ENCODE measurements at regions not wholly inside any gene's neighbourhood (a gene's known extent, or its start where the extent isn't known, plus 50 kb on each side); places are given as distances from the start of the nearest gene placed in this dataset.
"Not testable (repeated sequence)": the region's sequence is repeated elsewhere in the genome, so short reads cannot be mapped to it uniquely, and the experiment has no call there.

GRCh38 chr7:159335181-159335926 lies 190.7 kb upstream of the VIPR2 start:
- DNase-seq (ENCODE audit: low spot score); in situ Hi-C loops (cut with HindIII; ENCODE audit: low sequenced_read_pairs): not testable (repeated sequence)

GRCh38 chr7:159332854-159333479 lies 188.3 kb upstream of the VIPR2 start:
- in situ Hi-C loops (cut with HindIII; ENCODE audit: low sequenced_read_pairs); DNase-seq (ENCODE audit: low spot score): not testable (repeated sequence)

GRCh38 chr7:159331462-159331861 lies 186.8 kb upstream of the VIPR2 start:
- DNase-seq (ENCODE audit: low spot score): no peak
- in situ Hi-C loops (cut with HindIII; ENCODE audit: low sequenced_read_pairs): no loop called here

GRCh38 chr7:159329818-159330378 lies 185.2 kb upstream of the VIPR2 start:
- DNase-seq (ENCODE audit: low spot score): no peak
- in situ Hi-C loops (cut with HindIII; ENCODE audit: low sequenced_read_pairs): no loop called here

- in situ Hi-C loops (cut with HindIII; ENCODE audit: low sequenced_read_pairs): no loop called here
- DNase-seq (ENCODE audit: low spot score): no peak
Observed at GRCh38 chr7:159328096-159328495, 183.4 kb upstream of the VIPR2 start.

- DNase-seq (ENCODE audit: low spot score): no peak
- in situ Hi-C loops (cut with HindIII; ENCODE audit: low sequenced_read_pairs): no loop called here
Observed at GRCh38 chr7:159323359-159323758, 178.7 kb upstream of the VIPR2 start.

GRCh38 chr7:159321278-159321677 lies 176.6 kb upstream of the VIPR2 start:
- DNase-seq (ENCODE audit: low spot score): no peak
- in situ Hi-C loops (cut with HindIII; ENCODE audit: low sequenced_read_pairs): no loop called here

GRCh38 chr7:159318682-159319351 lies 174.2 kb upstream of the VIPR2 start:
- in situ Hi-C loops (cut with HindIII; ENCODE audit: low sequenced_read_pairs): no loop called here
- DNase-seq (ENCODE audit: low spot score): no peak

GRCh38 chr7:159317294-159317693 lies 172.6 kb upstream of the VIPR2 start:
- no peak for DNase-seq (ENCODE audit: low spot score)
- in situ Hi-C loops (cut with HindIII; ENCODE audit: low sequenced_read_pairs): no loop called here

GRCh38 chr7:159311172-159311494 lies 166.5 kb upstream of the VIPR2 start:
- no peak for DNase-seq (ENCODE audit: low spot score)
- in situ Hi-C loops (cut with HindIII; ENCODE audit: low sequenced_read_pairs): no loop called here

GRCh38 chr7:159310457-159311171 lies 165.9 kb upstream of the VIPR2 start:
- in situ Hi-C loops (cut with HindIII; ENCODE audit: low sequenced_read_pairs): no loop called here
- DNase-seq (ENCODE audit: low spot score): no peak

GRCh38 chr7:159309214-159309613 lies 164.5 kb upstream of the VIPR2 start:
- DNase-seq (ENCODE audit: low spot score); in situ Hi-C loops (cut with HindIII; ENCODE audit: low sequenced_read_pairs): not testable (repeated sequence)

- in situ Hi-C loops (cut with HindIII; ENCODE audit: low sequenced_read_pairs): no loop called here
- no peak for DNase-seq (ENCODE audit: low spot score)
Observed at GRCh38 chr7:159306012-159306411, 161.3 kb upstream of the VIPR2 start.

- in situ Hi-C loops (cut with HindIII; ENCODE audit: low sequenced_read_pairs); DNase-seq (ENCODE audit: low spot score): not testable (repeated sequence)
Observed at GRCh38 chr7:159305185-159305584, 160.5 kb upstream of the VIPR2 start.

GRCh38 chr7:159303510-159303909 lies 158.8 kb upstream of the VIPR2 start:
- DNase-seq (ENCODE audit: low spot score); in situ Hi-C loops (cut with HindIII; ENCODE audit: low sequenced_read_pairs): not testable (repeated sequence)

GRCh38 chr7:159296093-159296681 lies 151.5 kb upstream of the VIPR2 start:
- in situ Hi-C loops (cut with HindIII; ENCODE audit: low sequenced_read_pairs): no loop called here

GRCh38 chr7:159286487-159286886 lies 141.8 kb upstream of the VIPR2 start:
- in situ Hi-C loops (cut with HindIII; ENCODE audit: low sequenced_read_pairs); DNase-seq (ENCODE audit: low spot score): not testable (repeated sequence)

More at GRCh38 chr7:159296093-159296681, 151.5 kb upstream of the VIPR2 start:
- DNase-seq (ENCODE audit: low spot score): no peak

GRCh38 chr7:159281573-159281972 lies 136.9 kb upstream of the VIPR2 start:
- no peak for DNase-seq (ENCODE audit: low spot score)
- in situ Hi-C loops (cut with HindIII; ENCODE audit: low sequenced_read_pairs): no loop called here

GRCh38 chr7:159280008-159280407 lies 135.3 kb upstream of the VIPR2 start:
- DNase-seq (ENCODE audit: low spot score): no peak
- in situ Hi-C loops (cut with HindIII; ENCODE audit: low sequenced_read_pairs): no loop called here
